ENCODE measurements at regions not wholly inside any gene's neighbourhood (a gene's known extent, or its start where the extent isn't known, plus 50 kb on each side); places are given as distances from the start of the nearest gene placed in this dataset.

DNA sequence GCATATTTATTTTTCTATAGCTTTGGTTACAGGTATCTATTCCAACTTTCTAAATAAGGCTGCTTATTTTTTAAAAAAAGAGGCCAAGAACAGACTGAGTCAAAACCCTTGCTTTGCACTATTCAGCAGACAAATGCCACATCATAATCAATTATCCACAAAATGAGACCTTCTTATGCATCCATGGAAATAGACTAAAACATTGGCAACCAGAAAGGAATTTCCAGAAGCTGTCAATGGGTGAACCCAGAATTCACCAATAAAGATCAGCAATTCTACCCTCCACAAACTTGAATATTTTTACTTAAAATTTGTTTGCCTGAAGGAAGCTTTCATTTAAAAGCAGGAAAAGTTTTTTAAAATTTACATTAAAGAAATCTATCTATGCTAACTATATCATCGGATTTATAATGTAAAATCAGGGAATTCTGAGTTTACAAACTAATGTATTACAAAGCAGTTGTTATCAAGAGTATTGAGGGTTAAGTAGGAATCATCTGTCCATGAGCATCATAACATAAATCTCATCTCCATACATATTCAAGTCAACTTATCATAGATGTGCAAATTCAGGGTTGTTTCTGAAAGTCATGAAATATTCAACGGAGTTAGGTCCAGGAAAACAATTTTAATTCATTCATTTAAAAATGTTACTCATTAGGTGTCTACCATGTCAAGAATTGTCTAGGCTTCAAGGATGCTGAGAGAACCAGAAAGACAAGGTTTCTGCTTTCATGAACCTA, 548.0 kb downstream of the SATB2 start:
- CTCF ChIA-PET = no interaction called here

DNA sequence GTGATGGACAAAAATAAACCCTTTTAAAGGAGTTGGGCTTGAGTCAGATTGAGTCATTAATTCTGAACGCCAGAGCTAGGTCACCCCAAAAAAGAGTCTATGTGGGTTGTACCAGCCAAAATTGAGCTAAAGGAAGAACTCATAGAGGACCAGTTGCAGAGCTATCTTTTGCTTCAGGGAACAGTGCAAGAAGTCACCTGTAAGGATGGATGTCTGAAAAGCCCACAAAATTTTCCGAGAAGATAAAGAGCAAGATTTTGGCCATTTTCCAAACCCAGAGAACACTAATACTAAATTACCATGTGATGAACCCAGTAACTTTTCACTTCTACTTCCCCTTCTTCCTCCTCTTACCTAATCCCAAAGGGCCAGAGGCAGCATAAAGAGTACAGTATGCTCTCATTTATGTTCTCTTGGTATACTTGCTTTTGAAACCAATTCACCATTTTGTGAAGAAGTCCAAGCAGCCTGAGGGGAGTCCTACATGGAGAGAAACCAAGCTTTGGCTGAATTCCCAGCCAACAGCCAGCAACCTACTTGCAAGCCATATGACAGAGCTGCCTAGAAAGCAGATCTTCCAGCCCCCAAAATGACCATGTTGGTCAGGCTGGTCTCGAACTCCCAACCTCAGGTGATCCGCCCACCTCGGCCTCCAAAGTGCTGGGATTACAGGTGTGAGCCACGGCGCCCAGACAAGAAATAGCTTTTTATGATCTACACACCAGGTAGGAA, 551.7 kb downstream of the SATB2 start:
- intact Hi-C loops (cut with micrococcal nuclease; ENCODE audit: unreplicated experiment) = no loop called here
- CTCF ChIA-PET = no interaction called here

More for the DNA sequence above, 548.0 kb downstream of the SATB2 start:
- no peak for DNase-seq (ENCODE audit: low spot score)
- POLR2A ChIA-PET (ENCODE audit: low non-redundant PET) = no interaction called here
- no peak overlapping the region for H3K27ac ChIP-seq (ENCODE audit: low read depth, low read length, poor library complexity, severe bottlenecking)
- no peak for TF ChIP-seq EZH2 (IDR thresholded peaks at IDR 0.05; ENCODE audit: borderline replicate concordance, low read depth, low read length, poor library complexity, severe bottlenecking)
- TF ChIP-seq, protein P1, sequence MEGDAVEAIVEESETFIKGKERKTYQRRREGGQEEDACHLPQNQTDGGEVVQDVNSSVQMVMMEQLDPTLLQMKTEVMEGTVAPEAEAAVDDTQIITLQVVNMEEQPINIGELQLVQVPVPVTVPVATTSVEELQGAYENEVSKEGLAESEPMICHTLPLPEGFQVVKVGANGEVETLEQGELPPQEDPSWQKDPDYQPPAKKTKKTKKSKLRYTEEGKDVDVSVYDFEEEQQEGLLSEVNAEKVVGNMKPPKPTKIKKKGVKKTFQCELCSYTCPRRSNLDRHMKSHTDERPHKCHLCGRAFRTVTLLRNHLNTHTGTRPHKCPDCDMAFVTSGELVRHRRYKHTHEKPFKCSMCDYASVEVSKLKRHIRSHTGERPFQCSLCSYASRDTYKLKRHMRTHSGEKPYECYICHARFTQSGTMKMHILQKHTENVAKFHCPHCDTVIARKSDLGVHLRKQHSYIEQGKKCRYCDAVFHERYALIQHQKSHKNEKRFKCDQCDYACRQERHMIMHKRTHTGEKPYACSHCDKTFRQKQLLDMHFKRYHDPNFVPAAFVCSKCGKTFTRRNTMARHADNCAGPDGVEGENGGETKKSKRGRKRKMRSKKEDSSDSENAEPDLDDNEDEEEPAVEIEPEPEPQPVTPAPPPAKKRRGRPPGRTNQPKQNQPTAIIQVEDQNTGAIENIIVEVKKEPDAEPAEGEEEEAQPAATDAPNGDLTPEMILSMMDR (conservative IDR thresholded peaks at IDR 0.05; ENCODE audit: low read depth, low read length) = no peak
- no peaks in the 10 kb centered on the region for H3K36me3 ChIP-seq (ENCODE audit: insufficient read depth, low read length, poor library complexity, severe bottlenecking)
- H3K9me3 ChIP-seq (ENCODE audit: low read depth, low read length, poor library complexity, severe bottlenecking) = no peaks in the 10 kb centered on the region
- BruUV-seq (replicated peaks) = no TSS peak
- no peaks in the 10 kb centered on the region for H3K27me3 ChIP-seq (replicated peaks; ENCODE audit: insufficient read depth, low read depth, low read length, poor library complexity)
- intact Hi-C loops (cut with micrococcal nuclease; ENCODE audit: unreplicated experiment) = no loop called here
- no peak overlapping the region for H3K4me3 ChIP-seq (ENCODE audit: low read depth, low read length, poor library complexity, severe bottlenecking)
- no peaks in the 10 kb centered on the region for H3K4me1 ChIP-seq (ENCODE audit: insufficient read depth, low read length, poor library complexity, severe bottlenecking)

DNA sequence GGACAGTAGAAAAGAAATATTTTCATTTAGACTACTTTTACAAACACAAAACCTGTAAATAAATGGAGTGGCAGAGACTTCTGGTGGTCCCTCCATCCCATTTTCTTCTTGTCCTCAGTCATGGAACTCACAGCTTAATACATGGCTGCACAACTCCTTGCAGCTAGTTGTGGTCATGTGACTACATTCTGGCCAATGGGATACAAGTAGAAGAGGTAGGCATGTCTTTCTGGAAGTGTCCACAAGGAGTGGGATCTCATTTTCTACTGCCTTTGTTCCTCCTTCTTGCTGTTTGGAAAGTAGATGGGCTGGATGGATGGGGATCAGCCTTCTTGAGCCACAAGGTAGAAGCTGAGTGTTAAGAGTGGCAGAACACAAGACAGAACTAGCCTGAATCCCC, 555.8 kb downstream of the SATB2 start:
- Histone ChIP-seq H3K4me1 (ENCODE audit: insufficient read depth, low read length, poor library complexity, severe bottlenecking) (no peaks in the 10 kb centered on the region), H3K27me3 (replicated peaks; ENCODE audit: insufficient read depth, low read depth, low read length, poor library complexity) (no peaks in the 10 kb centered on the region), H3K27ac (ENCODE audit: low read depth, low read length, poor library complexity, severe bottlenecking) (no peak overlapping the region), H3K9me3 (ENCODE audit: low read depth, low read length, poor library complexity, severe bottlenecking) (no peaks in the 10 kb centered on the region), H3K36me3 (ENCODE audit: insufficient read depth, low read length, poor library complexity, severe bottlenecking) (no peaks in the 10 kb centered on the region), H3K4me3 (ENCODE audit: low read depth, low read length, poor library complexity, severe bottlenecking) (no peak overlapping the region)
- ChIA-PET CTCF (no interaction called here), POLR2A (ENCODE audit: low non-redundant PET) (no interaction called here)
- peak; percentile 9 for DNase-seq (ENCODE audit: low spot score)
- intact Hi-C loops (cut with micrococcal nuclease; ENCODE audit: unreplicated experiment) = no loop called here
- no TSS peak for BruUV-seq (replicated peaks)
- TF ChIP-seq, protein P1 (conservative IDR thresholded peaks at IDR 0.05; ENCODE audit: low read depth, low read length) = no peak
- no peak for TF ChIP-seq EZH2 (IDR thresholded peaks at IDR 0.05; ENCODE audit: borderline replicate concordance, low read depth, low read length, poor library complexity, severe bottlenecking)

More for the DNA sequence above, 551.7 kb downstream of the SATB2 start:
- Histone ChIP-seq H3K36me3 (ENCODE audit: insufficient read depth, low read length, poor library complexity, severe bottlenecking) (no peaks in the 10 kb centered on the region), H3K4me3 (ENCODE audit: low read depth, low read length, poor library complexity, severe bottlenecking) (no peak overlapping the region), H3K4me1 (ENCODE audit: insufficient read depth, low read length, poor library complexity, severe bottlenecking) (no peaks in the 10 kb centered on the region), H3K27me3 (replicated peaks; ENCODE audit: insufficient read depth, low read depth, low read length, poor library complexity) (no peaks in the 10 kb centered on the region), H3K27ac (ENCODE audit: low read depth, low read length, poor library complexity, severe bottlenecking) (no peak overlapping the region), H3K9me3 (ENCODE audit: low read depth, low read length, poor library complexity, severe bottlenecking) (no peaks in the 10 kb centered on the region)
- no peak for DNase-seq (ENCODE audit: low spot score)
- TF ChIP-seq, protein P1 (conservative IDR thresholded peaks at IDR 0.05; ENCODE audit: low read depth, low read length) = no peak
- BruUV-seq (replicated peaks) = no TSS peak
- POLR2A ChIA-PET (ENCODE audit: low non-redundant PET) = no interaction called here

Data from A673 (cell line).